Activated CD4-positive, alpha-beta memory T cell treated with anti-CD3 and anti-CD28 coated beads for 36 hours (primary cell): ENCODE measurements at regions not wholly inside any gene's neighbourhood (a gene's known extent, or its start where the extent isn't known, plus 50 kb on each side); places are given as distances from the start of the nearest gene placed in this dataset.
A peak's percentile ranks its signal among the peaks of the same experiment; 100 is the strongest.
"Not testable (repeated sequence)": the region's sequence is repeated elsewhere in the genome, so short reads cannot be mapped to it uniquely, and the experiment has no call there.

Source experiments
- CTCF ChIA-PET: fragments of 350-600 bp; sonication (Branson Sonifier 250); formaldehyde crosslinking; loops from one replicate; lab custom pipeline; 2021; ENCODE audit warnings: antibody characterized with exemption, inconsistent platforms; lab: Charles Lee
- POLR2A ChIA-PET: fragments of 350-600 bp; sonication (Branson Sonifier 250); formaldehyde crosslinking; loops from one replicate; lab custom pipeline; 2021; ENCODE audit warnings: antibody characterized with exemption; lab: Charles Lee
- DNase-seq: peaks from one replicate; pipeline ENCODE4 v3.0.0-alpha.2; 2020
- H3K27ac Mint-ChIP-seq: one replicate; pipeline ENCODE4 v1.8.0; 2021; ENCODE audit warnings: mixed read lengths
- H3K27me3 Mint-ChIP-seq: one replicate; pipeline ENCODE4 v1.8.0; 2021; ENCODE audit warnings: mixed read lengths
- H3K36me3 Mint-ChIP-seq: one replicate; pipeline ENCODE4 v1.8.0; 2021; ENCODE audit warnings: mixed read lengths
- H3K4me1 Mint-ChIP-seq: one replicate; pipeline ENCODE4 v1.8.0; 2021; ENCODE audit warnings: low read depth, mixed read lengths
- H3K4me3 Mint-ChIP-seq: one replicate; pipeline ENCODE4 v1.8.0; 2021; ENCODE audit warnings: mild to moderate bottlenecking, mixed read lengths
- H3K9me3 Mint-ChIP-seq: one replicate; pipeline ENCODE4 v1.8.0; 2021; ENCODE audit warnings: mixed read lengths
- intact Hi-C: fragments of 100-400 bp; cut with micrococcal nuclease; formaldehyde crosslinking; loops from one replicate; pipeline ENCODE4 v1.15.1; 2023

GRCh38 chr4:189792924-189793618 is 147.6 kb upstream of the FRG1 start:
- POLR2A ChIA-PET, result no interaction called here
- H3K4me3 Mint-ChIP-seq, result no peak overlapping the region
- intact Hi-C loops, result loop anchor here (1.0 to 10.0 kb wide), 2 partner anchors 111 to 358 kb away; no protein-coding TSS in a partner anchor

GRCh38 chr4:189800545-189801088 is 140.1 kb upstream of the FRG1 start:
- Mint-ChIP-seq H3K4me3 (no peak overlapping the region), H3K4me1 (peaks cover 5% of the 10 kb centered on the region), H3K27ac (no peak overlapping the region), H3K27me3 (no peaks in the 10 kb centered on the region), H3K36me3 (no peaks in the 10 kb centered on the region), H3K9me3 (peaks cover 4% of the 10 kb centered on the region)
- no peak for DNase-seq
- CTCF ChIA-PET, result no interaction called here
- intact Hi-C loops, result no loop called here
- POLR2A ChIA-PET, result no interaction called here

More at GRCh38 chr4:189792924-189793618, 147.6 kb upstream of the FRG1 start:
- Mint-ChIP-seq H3K4me1 (peaks cover 3% of the 10 kb centered on the region), H3K36me3 (no peaks in the 10 kb centered on the region), H3K9me3 (no peaks in the 10 kb centered on the region), H3K27ac (no peak overlapping the region), H3K27me3 (peaks cover 10% of the 10 kb centered on the region)
- DNase-seq, result peak; percentile 76
- CTCF ChIA-PET, result interaction anchor here (0.8 to 3.3 kb wide), 7 partner anchors 12 to 1172 kb away, joined by 3 to 9 read pairs (median 3); no protein-coding TSS in a partner anchor

GRCh38 chr4:189802884-189803283 is 137.8 kb upstream of the FRG1 start:
- H3K27ac Mint-ChIP-seq, result no peak overlapping the region
- intact Hi-C loops, result no loop called here
- H3K9me3 Mint-ChIP-seq, result peaks cover 13% of the 10 kb centered on the region
- CTCF ChIA-PET, result no interaction called here
- H3K36me3 Mint-ChIP-seq, result no peaks in the 10 kb centered on the region
- H3K27me3 Mint-ChIP-seq, result no peaks in the 10 kb centered on the region
- POLR2A ChIA-PET, result no interaction called here
- DNase-seq, result no peak
- H3K4me3 Mint-ChIP-seq, result no peak overlapping the region
- peaks cover 5% of the 10 kb centered on the region for H3K4me1 Mint-ChIP-seq

GRCh38 chr4:189804894-189805293 is 135.8 kb upstream of the FRG1 start:
- Mint-ChIP-seq H3K4me3 (no peak overlapping the region), H3K27me3 (no peaks in the 10 kb centered on the region), H3K4me1 (peaks cover 5% of the 10 kb centered on the region), H3K9me3 (peaks cover 14% of the 10 kb centered on the region), H3K27ac (no peak overlapping the region), H3K36me3 (no peaks in the 10 kb centered on the region)
- intact Hi-C loops, result no loop called here
- CTCF ChIA-PET, result no interaction called here
- DNase-seq, result no peak
- POLR2A ChIA-PET, result no interaction called here

GRCh38 chr4:189806506-189806905 is 134.2 kb upstream of the FRG1 start:
- Mint-ChIP-seq H3K36me3 (no peaks in the 10 kb centered on the region), H3K4me1 (no peaks in the 10 kb centered on the region), H3K4me3 (no peak overlapping the region), H3K27me3 (no peaks in the 10 kb centered on the region), H3K27ac (no peak overlapping the region), H3K9me3 (peaks cover 20% of the 10 kb centered on the region)
- intact Hi-C loops, result no loop called here
- ChIA-PET CTCF (interaction anchor here (1.0 kb wide), 1 partner anchor 13 kb away, joined by 3 read pairs; no protein-coding TSS in a partner anchor), POLR2A (no interaction called here)
- no peak for DNase-seq

GRCh38 chr4:189807031-189807430 is 133.6 kb upstream of the FRG1 start:
- Mint-ChIP-seq H3K4me1 (no peaks in the 10 kb centered on the region), H3K9me3 (peaks cover 21% of the 10 kb centered on the region), H3K27me3 (no peaks in the 10 kb centered on the region), H3K36me3 (no peaks in the 10 kb centered on the region), H3K27ac (no peak overlapping the region), H3K4me3 (no peak overlapping the region)
- intact Hi-C loops, result no loop called here
- ChIA-PET CTCF (no interaction called here), POLR2A (no interaction called here)
- no peak for DNase-seq

GRCh38 chr4:189809241-189809735 is 131.4 kb upstream of the FRG1 start:
- Mint-ChIP-seq H3K27me3 (no peaks in the 10 kb centered on the region), H3K4me1 (no peaks in the 10 kb centered on the region), H3K27ac (no peak overlapping the region), H3K9me3 (peaks cover 21% of the 10 kb centered on the region), H3K4me3 (no peak overlapping the region), H3K36me3 (no peaks in the 10 kb centered on the region)
- CTCF ChIA-PET, result interaction anchor here (1.0 kb wide), 1 partner anchor 16 kb away, joined by 3 read pairs; no protein-coding TSS in a partner anchor
- POLR2A ChIA-PET, result interaction anchor here (0.6 kb wide), 1 partner anchor 40 kb away, joined by 3 read pairs; no protein-coding TSS in a partner anchor
- DNase-seq, result no peak
- intact Hi-C loops, result no loop called here

- H3K27me3 Mint-ChIP-seq, result no peaks in the 10 kb centered on the region
- no peak for DNase-seq
- POLR2A ChIA-PET, result interaction anchor here (0.6 kb wide), 1 partner anchor 40 kb away, joined by 3 read pairs; no protein-coding TSS in a partner anchor
- H3K27ac Mint-ChIP-seq, result no peak overlapping the region
- no peak overlapping the region for H3K4me3 Mint-ChIP-seq
- intact Hi-C loops, result no loop called here
- CTCF ChIA-PET, result interaction anchor here (1.0 kb wide), 1 partner anchor 17 kb away, joined by 3 read pairs; no protein-coding TSS in a partner anchor
- peaks cover 21% of the 10 kb centered on the region for H3K9me3 Mint-ChIP-seq
- H3K36me3 Mint-ChIP-seq, result no peaks in the 10 kb centered on the region
- H3K4me1 Mint-ChIP-seq, result no peaks in the 10 kb centered on the region
Measured at GRCh38 chr4:189809839-189810238, 130.8 kb upstream of the FRG1 start.

GRCh38 chr4:189810318-189811181 is 130.1 kb upstream of the FRG1 start:
- DNase-seq, H3K36me3 Mint-ChIP-seq, POLR2A ChIA-PET, H3K4me1 Mint-ChIP-seq, intact Hi-C loops, H3K27ac Mint-ChIP-seq, CTCF ChIA-PET, H3K4me3 Mint-ChIP-seq, H3K27me3 Mint-ChIP-seq: not testable (repeated sequence)
- peaks cover 18% of the 10 kb centered on the region for H3K9me3 Mint-ChIP-seq

GRCh38 chr4:189815404-189816192 is 125.1 kb upstream of the FRG1 start:
- POLR2A ChIA-PET, result no interaction called here
- Mint-ChIP-seq H3K9me3 (peaks cover 4% of the 10 kb centered on the region), H3K36me3 (no peaks in the 10 kb centered on the region), H3K4me3 (no peak overlapping the region), H3K4me1 (no peaks in the 10 kb centered on the region), H3K27me3 (no peaks in the 10 kb centered on the region), H3K27ac (no peak overlapping the region)
- CTCF ChIA-PET, result no interaction called here
- intact Hi-C loops, result no loop called here
- no peak for DNase-seq

- no peaks in the 10 kb centered on the region for H3K9me3 Mint-ChIP-seq
- DNase-seq, result no peak
- no peaks in the 10 kb centered on the region for H3K27me3 Mint-ChIP-seq
- H3K27ac Mint-ChIP-seq, result no peak overlapping the region
- ChIA-PET POLR2A (interaction anchor here (0.8 kb wide), 1 partner anchor 10 kb away, joined by 3 read pairs; no protein-coding TSS in a partner anchor), CTCF (no interaction called here)
- H3K4me3 Mint-ChIP-seq, result no peak overlapping the region
- intact Hi-C loops, result no loop called here
- H3K4me1 Mint-ChIP-seq, result no peaks in the 10 kb centered on the region
- no peaks in the 10 kb centered on the region for H3K36me3 Mint-ChIP-seq
Measured at GRCh38 chr4:189822326-189822725, 118.3 kb upstream of the FRG1 start.
